H7 (cell line): ENCODE measurements at regions not wholly inside any gene's neighbourhood (a gene's known extent, or its start where the extent isn't known, plus 50 kb on each side); places are given as distances from the start of the nearest gene placed in this dataset.
"Not testable (repeated sequence)": the region's sequence is repeated elsewhere in the genome, so short reads cannot be mapped to it uniquely, and the experiment has no call there.

Experiments used
- DNase-seq: peaks from one replicate; pipeline ENCODE4 v3.0.0; 2012
- H3K27me3 ChIP-seq: 2 replicates; pipeline ENCODE4 v1.6.0; 2011; ENCODE audit warnings: mild to moderate bottlenecking, low read length; ENCODE audit not compliant: control insufficient read depth, insufficient read depth
- H3K36me3 ChIP-seq: replicated peaks from 2 replicates; pipeline ENCODE4 v1.5.1; 2011; ENCODE audit warnings: low read length; ENCODE audit not compliant: control insufficient read depth, insufficient read depth
- H3K4me3 ChIP-seq: 2 replicates; pipeline ENCODE4 v1.5.1; 2011; ENCODE audit warnings: low read depth, mild to moderate bottlenecking, control low read depth, low read length, moderate library complexity; ENCODE audit not compliant: insufficient read depth

DNA sequence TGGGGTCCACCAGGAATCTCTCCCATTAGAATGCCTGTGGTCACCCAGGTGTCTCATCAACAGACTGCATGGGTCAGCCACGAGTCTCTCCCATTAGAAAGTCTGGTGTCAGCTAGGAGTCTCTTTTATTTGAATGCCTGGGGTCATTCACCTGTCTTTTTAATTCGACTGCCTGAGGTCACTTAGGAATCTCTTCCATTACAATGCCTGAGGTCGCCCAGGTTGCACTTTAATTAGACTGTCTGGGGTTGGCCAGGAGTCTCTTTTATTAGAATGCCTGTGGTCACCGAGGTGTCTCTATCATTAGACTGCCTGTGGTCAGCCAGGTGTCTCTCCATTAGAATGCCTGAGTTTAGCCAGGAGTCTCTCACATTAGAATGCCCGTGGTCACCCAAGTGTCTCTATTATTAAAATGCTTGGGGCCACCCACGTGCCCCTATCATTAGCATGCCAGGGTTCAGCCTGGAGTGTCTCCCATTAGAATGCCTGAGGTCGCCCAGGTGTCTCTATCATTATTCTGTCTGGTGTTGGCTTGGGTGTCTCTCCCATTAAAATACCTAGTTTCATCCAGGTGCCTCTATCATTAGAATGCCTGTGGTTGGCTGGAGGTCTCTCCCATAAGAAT lies 1474.3 kb downstream of the UQCRFS1 start:
- no peaks in the 10 kb centered on the region for H3K36me3 ChIP-seq
- H3K4me3 ChIP-seq, result no peak overlapping the region
- H3K27me3 ChIP-seq, result no peaks in the 10 kb centered on the region
- no peak for DNase-seq

DNA sequence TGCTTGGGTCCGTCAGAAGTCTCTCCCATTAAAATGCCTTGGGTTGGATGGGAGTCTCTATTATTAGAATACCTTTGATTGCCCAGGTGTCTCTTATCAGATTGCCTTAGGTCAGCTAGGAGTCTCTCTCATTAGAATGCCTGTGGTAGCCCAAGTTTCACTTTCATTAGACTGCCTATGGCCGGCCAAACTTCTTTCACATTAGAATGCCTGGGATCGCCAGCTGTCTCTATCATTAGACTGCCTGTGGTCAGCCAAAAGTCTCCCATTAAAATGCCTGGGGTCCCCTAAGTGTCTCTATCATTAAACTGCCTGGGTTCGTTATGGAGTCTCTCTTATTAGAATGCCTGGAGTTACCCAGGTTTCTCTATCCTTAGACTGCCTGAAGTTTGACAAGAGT lies 1476.7 kb downstream of the UQCRFS1 start:
- Histone ChIP-seq H3K36me3 (no peaks in the 10 kb centered on the region), H3K4me3 (no peak overlapping the region), H3K27me3 (no peaks in the 10 kb centered on the region)
- DNase-seq, result no peak

DNA sequence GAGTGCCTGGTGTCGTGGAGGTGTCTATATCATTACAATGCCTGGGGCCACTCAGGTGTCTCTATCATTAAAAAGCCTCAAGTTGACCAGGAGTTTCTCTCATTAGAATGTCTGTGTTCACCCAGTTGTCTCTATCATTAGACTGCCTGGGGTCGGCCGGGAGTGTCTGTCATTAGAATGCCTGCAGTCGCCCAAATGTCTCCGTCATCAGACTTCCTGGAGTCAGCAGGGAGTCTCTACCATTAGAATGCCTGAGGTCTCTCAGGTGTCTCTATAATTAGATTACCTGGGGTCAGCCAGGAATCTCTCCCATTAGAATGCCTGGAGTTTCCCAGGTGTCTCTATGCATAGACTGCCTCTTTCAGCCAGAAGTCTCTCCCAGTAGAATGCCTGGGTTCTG lies 1477.6 kb downstream of the UQCRFS1 start:
- Histone ChIP-seq H3K27me3 (no peaks in the 10 kb centered on the region), H3K36me3 (no peaks in the 10 kb centered on the region), H3K4me3 (no peak overlapping the region)
- DNase-seq, result no peak

DNA sequence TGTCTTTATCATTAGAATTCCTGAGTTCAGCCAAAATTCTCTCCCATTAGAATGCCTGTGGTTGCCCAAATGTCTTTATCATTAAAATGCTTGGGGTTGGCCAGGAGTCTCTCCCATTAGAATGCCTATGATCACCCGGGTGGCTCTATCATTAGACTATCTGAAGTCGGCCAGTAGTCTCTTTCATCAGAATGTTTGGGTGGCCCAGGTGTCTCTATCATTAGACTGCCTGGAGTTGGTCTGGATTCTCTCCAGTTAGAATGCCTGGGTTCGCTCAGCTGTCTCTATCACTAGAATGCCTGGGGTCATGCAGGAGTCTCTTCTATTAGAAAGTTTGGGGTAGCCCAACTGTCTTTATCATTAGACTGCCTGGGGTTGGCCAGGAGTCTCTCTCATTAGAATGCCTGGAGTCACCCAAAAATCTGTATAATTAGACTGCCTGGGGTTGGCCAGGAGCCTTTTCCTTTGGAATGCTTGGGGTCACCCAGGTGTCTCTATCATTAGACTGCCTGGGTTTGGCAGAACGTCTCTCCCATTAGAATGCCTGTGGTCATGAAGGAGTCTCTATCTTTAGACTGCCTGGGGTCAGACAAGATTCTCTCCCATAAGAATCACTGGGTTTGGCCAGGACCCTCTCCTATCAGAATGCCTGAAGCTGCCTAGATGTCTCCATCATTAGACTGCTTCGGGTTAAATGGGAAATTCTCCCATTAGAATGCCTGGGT lies 1478.3 kb downstream of the UQCRFS1 start:
- Histone ChIP-seq H3K4me3 (no peak overlapping the region), H3K27me3 (no peaks in the 10 kb centered on the region), H3K36me3 (no peaks in the 10 kb centered on the region)
- no peak for DNase-seq

DNA sequence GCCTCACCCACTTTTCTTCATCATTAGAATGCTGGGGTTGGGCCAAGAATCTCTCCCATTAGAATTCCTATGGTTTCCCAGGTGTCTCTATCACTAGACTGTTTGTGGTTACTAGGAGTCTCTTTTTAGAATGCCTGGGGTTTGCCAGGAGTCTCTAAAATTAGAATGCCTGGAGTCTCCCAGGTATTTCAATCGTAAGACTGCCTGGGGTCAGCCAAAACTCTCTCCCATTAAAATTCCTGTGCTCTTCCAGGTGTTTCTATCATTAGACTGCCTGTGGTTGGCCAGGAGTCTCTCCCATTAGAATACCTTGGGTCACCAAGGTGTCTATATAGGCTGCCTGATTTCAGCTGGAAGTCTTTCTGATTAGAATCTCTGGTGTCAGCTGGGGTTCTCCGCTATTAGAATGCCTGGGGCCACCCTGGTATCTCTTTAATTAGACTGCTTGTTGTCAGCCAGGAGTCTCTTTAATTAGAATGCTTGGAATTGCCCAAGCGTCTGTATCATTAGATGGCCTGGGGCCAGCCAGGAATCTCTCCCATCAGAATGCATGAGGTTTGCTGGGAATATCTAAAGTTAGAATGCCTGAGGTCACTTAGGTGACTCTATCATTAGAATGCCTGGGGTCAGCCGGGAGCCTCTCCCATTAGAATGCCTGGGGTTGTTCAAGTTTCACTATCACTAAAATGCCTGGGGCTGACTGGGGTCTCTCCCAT lies 1479.2 kb downstream of the UQCRFS1 start:
- no peaks in the 10 kb centered on the region for H3K36me3 ChIP-seq
- no peak overlapping the region for H3K4me3 ChIP-seq
- no peaks in the 10 kb centered on the region for H3K27me3 ChIP-seq
- no peak for DNase-seq

DNA sequence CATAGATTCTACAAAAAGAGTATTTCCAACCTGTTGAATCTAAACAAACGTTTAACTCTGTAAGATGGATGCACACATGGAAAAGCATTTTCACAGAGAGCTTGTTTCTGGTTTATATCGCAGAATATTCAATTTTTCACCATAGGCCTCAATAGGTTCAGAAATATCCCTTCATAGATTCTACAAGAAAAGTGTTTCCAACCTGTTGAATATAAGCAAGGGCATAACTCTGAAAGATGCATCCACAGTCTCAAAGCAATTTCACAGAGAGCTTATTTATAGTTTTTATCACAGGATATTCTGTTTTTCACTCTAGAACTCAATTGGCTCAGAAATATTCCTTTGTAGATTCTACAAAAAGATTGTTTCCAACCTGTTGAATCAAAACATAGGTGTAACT lies 1483.6 kb downstream of the UQCRFS1 start:
- no peak for DNase-seq
- Histone ChIP-seq H3K36me3 (no peaks in the 10 kb centered on the region), H3K4me3 (no peak overlapping the region), H3K27me3 (no peaks in the 10 kb centered on the region)

DNA sequence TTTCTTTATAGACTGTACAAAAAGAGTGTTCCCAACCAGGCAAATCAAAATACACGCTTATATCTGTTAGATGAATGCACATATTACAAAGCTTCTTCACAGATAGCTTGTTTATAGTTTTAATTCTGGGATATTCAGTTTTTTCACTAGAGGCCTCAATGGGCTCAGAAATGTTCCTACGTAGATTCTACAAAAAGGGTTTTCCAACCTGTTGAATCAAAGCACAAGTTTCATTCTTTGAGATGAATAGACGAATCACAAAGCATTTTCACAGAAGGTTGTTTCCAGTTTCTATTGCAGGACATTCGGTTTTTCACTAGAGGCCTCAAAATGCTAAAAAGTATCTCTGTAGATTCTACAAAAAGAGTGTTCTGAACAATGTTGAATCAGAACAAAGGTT lies 1490.3 kb downstream of the UQCRFS1 start:
- no peak overlapping the region for H3K4me3 ChIP-seq
- no peaks in the 10 kb centered on the region for H3K36me3 ChIP-seq
- no peak for DNase-seq
- no peaks in the 10 kb centered on the region for H3K27me3 ChIP-seq

DNA sequence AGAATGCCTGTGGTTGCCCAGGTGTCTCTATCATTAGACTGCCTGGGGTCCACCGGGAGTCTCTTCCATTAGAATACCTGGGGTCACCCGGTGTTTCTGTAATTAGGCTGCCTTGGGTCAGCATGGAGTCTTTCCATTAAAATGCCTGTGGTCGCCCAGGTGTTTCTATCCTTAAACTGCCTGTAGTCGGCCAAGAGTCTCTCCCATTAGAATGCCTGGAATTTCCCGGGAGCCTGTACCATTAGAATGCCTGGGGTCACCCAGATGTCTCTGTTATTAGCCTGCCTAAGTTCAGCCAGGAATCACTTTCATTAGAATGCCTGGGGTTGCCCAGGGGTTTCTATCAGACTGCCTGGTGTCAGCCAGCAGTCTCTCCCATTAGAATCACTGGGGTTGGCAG lies 1492.8 kb downstream of the UQCRFS1 start:
- Histone ChIP-seq H3K27me3 (no peaks in the 10 kb centered on the region), H3K36me3 (no peaks in the 10 kb centered on the region), H3K4me3 (no peak overlapping the region)
- no peak for DNase-seq

DNA sequence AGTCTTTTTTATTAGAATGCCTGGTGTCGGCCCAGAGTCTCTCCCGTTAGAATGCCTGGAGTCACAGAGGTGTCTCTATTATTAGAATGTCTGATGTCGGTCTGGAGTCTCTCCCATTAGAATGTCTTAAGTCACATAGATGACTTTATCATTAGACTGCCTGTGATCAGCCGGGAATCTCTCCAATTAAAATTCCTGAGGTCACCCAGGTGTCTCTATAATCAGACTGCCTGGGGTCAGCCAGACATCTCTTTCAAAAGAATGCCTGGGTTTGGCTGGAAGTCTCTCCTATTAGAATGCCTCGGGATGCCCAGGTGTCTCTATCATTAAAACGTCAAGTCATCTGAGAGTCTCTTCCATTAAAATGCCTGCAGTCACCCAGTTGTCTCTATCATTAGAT lies 1493.9 kb downstream of the UQCRFS1 start:
- Histone ChIP-seq H3K4me3 (no peak overlapping the region), H3K27me3 (no peaks in the 10 kb centered on the region), H3K36me3 (no peaks in the 10 kb centered on the region)
- DNase-seq, result no peak

DNA sequence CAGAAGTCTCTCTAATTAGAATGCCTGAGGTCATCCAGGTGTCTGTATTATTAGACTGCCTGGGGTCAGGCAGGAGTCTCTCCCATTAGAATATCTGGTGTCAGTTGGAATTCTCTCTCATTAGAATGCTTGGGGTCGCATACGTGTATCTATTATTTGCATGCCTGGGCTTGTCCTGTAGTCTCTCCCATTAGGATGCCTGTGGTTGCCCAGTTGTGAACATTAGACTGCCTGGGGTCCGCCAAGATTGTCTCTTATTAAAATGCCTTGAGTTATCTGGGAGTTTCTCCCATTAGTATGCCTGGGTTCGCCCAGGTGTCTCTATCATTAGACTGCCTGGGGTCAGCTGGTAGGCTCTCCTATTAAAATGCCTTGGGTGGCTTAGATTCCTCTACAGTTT lies 1494.7 kb downstream of the UQCRFS1 start:
- Histone ChIP-seq H3K27me3 (no peaks in the 10 kb centered on the region), H3K4me3 (no peak overlapping the region)
- DNase-seq, result no peak

DNA sequence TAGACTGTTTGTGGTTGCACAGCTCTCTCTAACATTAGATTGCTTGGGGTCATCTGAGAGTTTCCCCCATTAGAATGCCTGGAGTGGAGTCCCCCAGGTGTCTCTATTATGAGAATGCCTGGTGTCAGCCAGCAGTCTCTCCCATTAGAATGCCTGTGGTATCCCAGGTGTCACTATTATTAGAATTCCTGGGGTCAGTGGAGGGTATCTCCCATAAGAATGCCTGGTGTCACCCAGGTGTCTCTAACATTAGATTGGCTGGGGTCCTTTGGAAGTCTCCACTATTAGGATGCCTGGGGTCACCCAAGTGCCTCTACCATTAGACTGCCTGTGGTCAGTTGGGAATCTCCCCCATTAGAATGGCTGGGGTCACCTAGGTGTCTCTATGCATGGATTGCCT lies 1495.1 kb downstream of the UQCRFS1 start:
- Histone ChIP-seq H3K36me3 (no peaks in the 10 kb centered on the region), H3K4me3 (no peak overlapping the region), H3K27me3 (no peaks in the 10 kb centered on the region)
- no peak for DNase-seq

More for the DNA sequence above, 1494.7 kb downstream of the UQCRFS1 start:
- no peaks in the 10 kb centered on the region for H3K36me3 ChIP-seq

DNA sequence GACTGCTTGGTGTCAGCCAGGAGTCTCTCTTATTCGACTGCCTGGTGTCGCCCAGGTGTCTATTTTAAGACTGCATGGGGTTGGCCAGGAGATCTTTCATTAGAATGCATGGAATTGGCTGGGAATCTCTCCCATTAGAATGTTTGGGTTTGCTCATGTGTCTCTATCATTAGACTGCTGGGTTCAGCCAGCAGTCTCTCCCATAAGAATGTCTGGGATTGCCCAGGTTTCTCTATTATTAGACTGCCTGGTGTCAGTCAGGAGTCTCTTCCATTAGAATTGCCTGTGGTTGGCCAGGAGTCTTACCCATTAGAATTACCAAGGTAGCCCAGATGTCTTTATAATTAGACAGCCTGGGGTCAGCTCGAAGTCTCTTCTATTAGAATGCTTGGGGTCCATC lies 1496.0 kb downstream of the UQCRFS1 start:
- Histone ChIP-seq H3K4me3 (no peak overlapping the region), H3K27me3 (no peaks in the 10 kb centered on the region), H3K36me3 (no peaks in the 10 kb centered on the region)
- no peak for DNase-seq

DNA sequence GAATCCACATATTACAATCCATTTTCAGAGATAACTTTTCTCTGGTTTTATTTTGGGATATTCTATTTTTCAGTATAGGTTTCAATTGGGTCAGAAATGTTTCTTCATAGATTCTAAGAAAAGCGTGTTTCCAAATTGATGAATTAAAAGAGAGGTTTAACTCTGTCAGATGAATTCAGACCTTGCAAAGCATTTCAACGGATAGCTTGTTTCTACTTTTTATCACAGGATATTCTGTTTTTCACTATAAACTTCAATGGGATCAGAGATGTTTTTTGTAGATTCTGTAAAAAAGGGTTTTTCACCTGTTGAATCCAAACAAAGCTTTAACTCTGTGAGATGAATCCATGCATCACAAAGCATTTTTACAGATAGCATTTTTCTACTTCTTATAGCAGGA lies 1498.1 kb downstream of the UQCRFS1 start:
- H3K27me3 ChIP-seq, result no peaks in the 10 kb centered on the region
- H3K4me3 ChIP-seq, result no peak overlapping the region
- no peaks in the 10 kb centered on the region for H3K36me3 ChIP-seq
- no peak for DNase-seq

DNA sequence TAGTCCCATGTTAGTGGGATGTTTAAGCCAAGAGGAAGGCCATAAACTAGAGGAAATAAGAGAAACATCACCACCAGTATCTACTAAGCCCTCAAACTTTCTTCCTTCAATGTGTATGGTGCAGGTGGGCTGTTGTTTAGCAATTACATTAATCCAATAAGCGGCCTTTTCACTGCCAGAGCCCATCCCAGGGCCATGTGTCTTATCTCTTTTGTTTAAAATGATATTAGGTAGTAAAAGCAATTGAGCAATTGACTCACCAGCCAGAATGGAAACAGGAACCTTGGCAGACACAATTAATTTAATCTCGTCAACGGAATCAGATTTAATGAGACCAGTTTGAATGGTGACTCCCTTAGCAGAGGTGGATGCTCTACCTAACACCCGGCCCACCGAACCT lies 1503.5 kb downstream of the UQCRFS1 start:
- no peaks in the 10 kb centered on the region for H3K27me3 ChIP-seq
- no peak for DNase-seq

DNA sequence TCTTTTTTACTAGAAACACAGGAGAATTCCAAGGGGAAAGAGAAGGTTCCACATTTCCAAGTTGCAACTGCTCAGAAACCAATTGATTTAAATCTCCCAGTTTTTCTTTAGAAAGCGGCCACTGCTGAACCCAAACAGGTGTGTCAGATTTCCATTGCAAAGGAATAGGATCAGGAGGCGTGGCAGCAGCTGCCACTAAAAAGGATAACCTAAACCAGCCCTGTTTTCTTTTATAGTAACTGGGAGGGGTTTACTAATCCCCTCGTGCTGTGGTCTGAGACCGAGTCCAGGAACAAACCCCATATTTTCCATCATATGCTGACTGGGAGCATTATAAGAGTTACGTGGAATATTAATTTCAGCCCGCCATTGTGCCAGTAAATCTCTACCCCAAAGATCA lies 1504.0 kb downstream of the UQCRFS1 start:
- H3K4me3 ChIP-seq, H3K36me3 ChIP-seq, H3K27me3 ChIP-seq, DNase-seq: not testable (repeated sequence)

More for the DNA sequence above, 1503.5 kb downstream of the UQCRFS1 start:
- Histone ChIP-seq H3K4me3 (no peak overlapping the region), H3K36me3 (no peaks in the 10 kb centered on the region)
